ENCODE measurements at regions not wholly inside any gene's neighbourhood (a gene's known extent, or its start where the extent isn't known, plus 50 kb on each side); places are given as distances from the start of the nearest gene placed in this dataset.

DNA sequence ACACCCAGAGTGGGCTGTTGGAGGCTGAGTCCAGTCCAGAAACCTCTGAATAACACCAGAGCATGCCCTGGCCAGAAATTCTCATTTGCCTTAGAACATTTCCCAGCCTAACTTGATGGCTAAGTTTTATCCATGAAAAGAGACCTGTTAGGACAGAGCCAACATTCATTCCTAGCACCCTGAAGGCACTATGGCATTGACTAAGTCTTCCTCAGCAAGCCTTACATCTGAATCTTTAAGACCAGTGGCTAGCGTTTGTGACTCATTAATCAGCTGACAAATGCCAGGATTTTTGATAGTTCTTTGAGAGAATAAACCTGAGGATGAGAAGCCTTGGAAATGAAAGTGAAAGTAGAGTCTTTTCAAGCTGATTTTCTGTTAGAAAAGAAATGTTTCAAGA, 1087.1 kb upstream of the ALCAM start:
- TF ChIP-seq SUZ12 (IDR thresholded peaks at IDR 0.05) (no peak), BHLHE40 (IDR thresholded peaks at IDR 0.05; ENCODE audit: borderline replicate concordance) (no peak), CTBP1 (IDR thresholded peaks at IDR 0.05; ENCODE audit: borderline replicate concordance) (no peak), LEF1 (IDR thresholded peaks at IDR 0.05; ENCODE audit: borderline replicate concordance) (no peak), NFRKB (IDR thresholded peaks at IDR 0.05) (no peak)

All from HEK293T (cell line).